Endothelial cell of umbilical vein (primary cell): ENCODE measurements at regions not wholly inside any gene's neighbourhood (a gene's known extent, or its start where the extent isn't known, plus 50 kb on each side); places are given as distances from the start of the nearest gene placed in this dataset.

ENCODE experiments used
- BruUV-seq: library from RNA; stranded (reverse); fragments of 400-500 nt; replicated peaks from 2 replicates; lab custom pipeline; 2021; lab: Mats Ljungman, UMichigan
- CTCF ChIA-PET: fragments of 300-600, 350-600 bp; sonication (Branson Sonifier 250); formaldehyde crosslinking; loops from one replicate; lab custom pipeline; 2021; ENCODE audit warnings: antibody characterized with exemption, inconsistent platforms; lab: Charles Lee
- POLR2A ChIA-PET: fragments of 300-600, 350-600 bp; sonication (Branson Sonifier 250); formaldehyde crosslinking; loops from one replicate; lab custom pipeline; 2021; ENCODE audit warnings: antibody characterized with exemption, inconsistent platforms; lab: Charles Lee
- DNase-seq: peaks from one replicate; pipeline ENCODE4 v3.0.0-alpha.2; 2011; ENCODE audit warnings: low read depth, low spot score
- FAIRE-seq: peaks from 2 replicates; lab custom pipeline; 2011; peaks lifted over from hg19 to GRCh38; lab: Jason Lieb, UNC
- H2AFZ ChIP-seq: 2 replicates; pipeline ENCODE4 v1.6.0; 2012; ENCODE audit warnings: low read depth, low read length, control low read depth, inconsistent platforms
- H3K27ac ChIP-seq: 2 replicates; pipeline ENCODE4 v1.5.1; 2011; ENCODE audit warnings: low read depth, mild to moderate bottlenecking, control low read depth, low read length, moderate library complexity; ENCODE audit not compliant: insufficient read depth
- H3K27me3 ChIP-seq, 2 experiments: 2 replicates each; pipeline versions ENCODE4 v1.6.0 to v1.6.1; 2011; ENCODE audit warnings: low read length in 2 of 2, mixed read lengths in 1 of 2; ENCODE audit not compliant: control insufficient read depth in 2 of 2, insufficient read depth in 2 of 2
- H3K36me3 ChIP-seq, 2 experiments: 2 replicates in 1 of 2; 3 replicates in 1 of 2; pipeline ENCODE4 v1.5.1; 2011; ENCODE audit warnings: low read length in 2 of 2, mild to moderate bottlenecking in 1 of 2, moderate library complexity in 1 of 2; ENCODE audit not compliant: control insufficient read depth in 2 of 2, insufficient read depth in 2 of 2; ENCODE audit errors: extremely low read depth in 1 of 2
- H3K4me1 ChIP-seq: 3 replicates; pipeline ENCODE4 v1.5.1; 2011; ENCODE audit warnings: mild to moderate bottlenecking, low read length; ENCODE audit not compliant: control insufficient read depth, insufficient read depth; ENCODE audit errors: extremely low read depth
- H3K4me2 ChIP-seq: 2 replicates; pipeline ENCODE4 v1.6.1; 2011; ENCODE audit warnings: low read length, control low read depth, mixed read lengths; ENCODE audit not compliant: insufficient read depth
- H3K4me3 ChIP-seq, 3 experiments: fragments of 200-600 bp in 1 of 3; sonication (generic), shearing (Covaris generic) in 1 of 3; replicated peaks in 1 of 3; 2 replicates each; pipeline ENCODE4 v1.5.1; 2011 to 2016; ENCODE audit warnings: control low read depth in 3 of 3, low read length in 3 of 3, mild to moderate bottlenecking in 2 of 3, inconsistent platforms in 1 of 3, low read depth in 1 of 3, moderate library complexity in 1 of 3; ENCODE audit not compliant: insufficient read depth in 1 of 3
- H3K79me2 ChIP-seq: 2 replicates; pipeline ENCODE4 v1.6.0; 2012; ENCODE audit warnings: low read length, inconsistent platforms; ENCODE audit not compliant: control insufficient read depth, insufficient read depth
- H3K9ac ChIP-seq: replicated peaks from 2 replicates; pipeline ENCODE3; 2011; ENCODE audit warnings: low read length, control low read depth; ENCODE audit not compliant: insufficient read depth; ENCODE audit errors: extremely low read depth
- H3K9me1 ChIP-seq: replicated peaks from 3 replicates; pipeline ENCODE4 v1.6.0; 2011; ENCODE audit warnings: mild to moderate bottlenecking, low read length; ENCODE audit not compliant: control insufficient read depth, insufficient read depth; ENCODE audit errors: extremely low read depth
- H3K9me3 ChIP-seq: replicated peaks from 2 replicates; pipeline ENCODE4 v1.5.1; 2012; ENCODE audit warnings: low read length, inconsistent platforms; ENCODE audit not compliant: control insufficient read depth, insufficient read depth
- H4K20me1 ChIP-seq: replicated peaks from 2 replicates; pipeline ENCODE3; 2011; ENCODE audit warnings: mild to moderate bottlenecking, low read length; ENCODE audit not compliant: control insufficient read depth, insufficient read depth; ENCODE audit errors: extremely low read depth
- CTCF ChIP-seq, 2 donors: IDR thresholded peaks; 1 replicate in 1 of 2; 2 replicates in 1 of 2; pipeline ENCODE4 v1.5.1; 2011; ENCODE audit warnings: low read length in 2 of 2, mild to moderate bottlenecking in 2 of 2, moderate library complexity in 2 of 2, control low read depth in 1 of 2, inconsistent platforms in 1 of 2, low read depth in 1 of 2; ENCODE audit not compliant: insufficient read depth in 1 of 2; ENCODE audit errors: extremely low read depth in 1 of 2
- EZH2 ChIP-seq: IDR thresholded peaks from 2 replicates; pipeline ENCODE4 v1.6.1; 2012; ENCODE audit warnings: borderline replicate concordance, low read depth, mild to moderate bottlenecking, moderate library complexity, low read length, inconsistent platforms; ENCODE audit not compliant: severe bottlenecking
- FOS ChIP-seq: IDR thresholded peaks from 2 replicates; pipeline ENCODE4 v1.6.1; 2011; ENCODE audit warnings: mild to moderate bottlenecking, low read length, moderate library complexity, borderline replicate concordance; ENCODE audit not compliant: insufficient read depth
- GATA2 ChIP-seq: IDR thresholded peaks from 2 replicates; pipeline ENCODE4 v1.7.0; 2011; ENCODE audit warnings: low read depth, mild to moderate bottlenecking, moderate library complexity, mixed read lengths, low read length; ENCODE audit not compliant: insufficient read length, insufficient read depth
- JUN ChIP-seq: IDR thresholded peaks from 2 replicates; pipeline ENCODE4 v1.6.1; 2011; ENCODE audit warnings: borderline replicate concordance, low read depth; ENCODE audit not compliant: insufficient read length, insufficient read depth
- MAX ChIP-seq: IDR thresholded peaks from 2 replicates; pipeline ENCODE4 v1.6.1; 2011; ENCODE audit not compliant: insufficient read depth, insufficient read length
- MYC ChIP-seq: IDR thresholded peaks from one replicate; pipeline ENCODE4 v1.6.1; 2011; ENCODE audit warnings: mild to moderate bottlenecking, low read depth, low read length
- POLR2A ChIP-seq: IDR thresholded peaks from 2 replicates; pipeline ENCODE4 v1.6.1; 2012; ENCODE audit warnings: low read depth, mild to moderate bottlenecking, control low read depth, low read length
- POLR2AphosphoS5 ChIP-seq: IDR thresholded peaks from 2 replicates; pipeline ENCODE4 v1.6.1; 2012; ENCODE audit warnings: low read depth, mild to moderate bottlenecking, control low read depth, low read length, moderate library complexity; ENCODE audit not compliant: insufficient read depth
- dilution Hi-C: fragments of 300-500 bp; cut with MboI; formaldehyde crosslinking; loops from one replicate; pipeline ENCODE4 v1.15.0; 2019; ENCODE audit warnings: low sequenced_read_pairs; ENCODE audit not compliant: extremely low pct_ligation_motif_present
- intact Hi-C: fragments of 100-400 bp; cut with micrococcal nuclease; formaldehyde crosslinking; loops from one replicate; pipeline ENCODE4 v1.10.0; 2022

GRCh38 chr4:123809864-123810263, 413.3 kb downstream of the SPRY1 start:
- Histone ChIP-seq H3K9me3 (no peaks in the 10 kb centered on the region), H3K9me1 (no peaks in the 10 kb centered on the region), H4K20me1 (no peaks in the 10 kb centered on the region), H3K36me3 (no peaks in the 10 kb centered on the region), H3K4me3 (no peak overlapping the region), H2AFZ (no peak overlapping the region), H3K4me1 (no peaks in the 10 kb centered on the region), H3K27me3 (no peaks in the 10 kb centered on the region), H3K9ac (no peak overlapping the region), H3K4me2 (no peak overlapping the region), H3K27ac (no peak overlapping the region), H3K79me2 (no peaks in the 10 kb centered on the region)
- TF ChIP-seq CTCF (IDR thresholded peaks at IDR 0.05; ENCODE audit: extremely low read depth in 1 of 2, insufficient read depth in 1 of 2, low read depth in 1 of 2, low read length in 2 of 2) (no peak), FOS (no peak), MAX (no peak), JUN (no peak), MYC (no peak), GATA2 (no peak), EZH2 (no peak), POLR2AphosphoS5 (no peak), POLR2A (no peak)
- ChIA-PET CTCF (no interaction called here), POLR2A (no interaction called here)
- DNase-seq, result no peak
- FAIRE-seq, result no peak
- BruUV-seq, result no TSS peak
- intact Hi-C loops, result no loop called here
- dilution Hi-C loops, result no loop called here
